ENCODE measurements at regions not wholly inside any gene's neighbourhood (a gene's known extent, or its start where the extent isn't known, plus 50 kb on each side); places are given as distances from the start of the nearest gene placed in this dataset.

GRCh38 chr12:125403843-125404242 lies 338.6 kb downstream of the AACS start:
- Histone ChIP-seq H3K27ac (no peak overlapping the region), H3K4me3 (no peak overlapping the region), H3K27me3 (no peaks in the 10 kb centered on the region), H3K9me3 (ENCODE audit: low read depth) (peaks cover 3% of the 10 kb centered on the region), H3K36me3 (no peaks in the 10 kb centered on the region), H3K4me1 (ENCODE audit: low read depth) (no peaks in the 10 kb centered on the region)
- no peak for DNase-seq (ENCODE audit: low read depth in 1 of 2, low spot score in 1 of 2)
- TF ChIP-seq CTCF (IDR thresholded peaks at IDR 0.05; ENCODE audit: low read depth, low read length) = no peak

- H3K36me3 ChIP-seq = no peaks in the 10 kb centered on the region
- TF ChIP-seq CTCF (IDR thresholded peaks at IDR 0.05; ENCODE audit: low read depth, low read length) = no peak
- H3K4me1 ChIP-seq (ENCODE audit: low read depth) = no peaks in the 10 kb centered on the region
- H3K4me3 ChIP-seq = no peak overlapping the region
- DNase-seq (ENCODE audit: low read depth in 1 of 2, low spot score in 1 of 2) = no peak
- peaks cover 3% of the 10 kb centered on the region for H3K9me3 ChIP-seq (ENCODE audit: low read depth)
- H3K27ac ChIP-seq = no peak overlapping the region
- no peaks in the 10 kb centered on the region for H3K27me3 ChIP-seq
Observed at GRCh38 chr12:125406131-125406530, 340.9 kb downstream of the AACS start.

- Histone ChIP-seq H3K27ac (no peak overlapping the region), H3K9me3 (ENCODE audit: low read depth) (no peaks in the 10 kb centered on the region), H3K4me1 (ENCODE audit: low read depth) (no peaks in the 10 kb centered on the region), H3K36me3 (no peaks in the 10 kb centered on the region), H3K27me3 (no peaks in the 10 kb centered on the region), H3K4me3 (no peak overlapping the region)
- TF ChIP-seq CTCF (IDR thresholded peaks at IDR 0.05; ENCODE audit: low read depth, low read length) = no peak
- no peak for DNase-seq (ENCODE audit: low read depth in 1 of 2, low spot score in 1 of 2)
Observed at GRCh38 chr12:125408718-125409117, 343.5 kb downstream of the AACS start.

GRCh38 chr12:125412506-125412905 lies 347.3 kb downstream of the AACS start:
- no peaks in the 10 kb centered on the region for H3K36me3 ChIP-seq
- no peak overlapping the region for H3K27ac ChIP-seq
- H3K4me1 ChIP-seq (ENCODE audit: low read depth) = no peaks in the 10 kb centered on the region
- no peak for TF ChIP-seq CTCF (IDR thresholded peaks at IDR 0.05; ENCODE audit: low read depth, low read length)
- DNase-seq (ENCODE audit: low read depth in 1 of 2, low spot score in 1 of 2) = no peak
- no peaks in the 10 kb centered on the region for H3K9me3 ChIP-seq (ENCODE audit: low read depth)
- no peak overlapping the region for H3K4me3 ChIP-seq
- H3K27me3 ChIP-seq = no peaks in the 10 kb centered on the region

- Histone ChIP-seq H3K27me3 (no peaks in the 10 kb centered on the region), H3K36me3 (no peaks in the 10 kb centered on the region), H3K9me3 (ENCODE audit: low read depth) (no peaks in the 10 kb centered on the region), H3K4me1 (ENCODE audit: low read depth) (no peaks in the 10 kb centered on the region), H3K27ac (no peak overlapping the region), H3K4me3 (no peak overlapping the region)
- no peak for DNase-seq (ENCODE audit: low read depth in 1 of 2, low spot score in 1 of 2)
- TF ChIP-seq CTCF (IDR thresholded peaks at IDR 0.05; ENCODE audit: low read depth, low read length) = no peak
Observed at GRCh38 chr12:125417446-125417845, 352.2 kb downstream of the AACS start.
